ENCODE measurements at regions not wholly inside any gene's neighbourhood (a gene's known extent, or its start where the extent isn't known, plus 50 kb on each side); places are given as distances from the start of the nearest gene placed in this dataset.

DNA sequence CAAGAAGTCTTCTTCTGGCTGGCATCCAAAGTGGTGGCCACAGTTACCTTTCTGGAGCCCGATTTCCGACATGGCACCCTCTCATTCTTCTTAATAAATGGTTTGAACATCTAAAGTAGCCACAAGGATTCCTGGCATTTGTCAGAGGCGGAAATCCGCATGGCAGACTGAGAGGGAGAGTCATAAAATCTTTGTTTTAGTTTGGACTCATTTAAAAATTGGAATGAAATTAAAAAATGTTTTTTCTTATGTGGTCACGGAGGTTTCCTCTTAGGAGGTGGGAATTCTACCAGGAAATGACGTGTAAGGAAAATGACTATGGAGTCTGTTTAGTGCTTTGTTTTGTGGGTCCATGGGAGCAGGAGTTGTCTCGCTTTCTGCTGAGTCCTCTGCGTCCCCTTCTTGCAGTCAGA lies 133.0 kb upstream of the PTCH1 start:
- no peak for TF ChIP-seq POLR2A (IDR thresholded peaks at IDR 0.05)
- no peak for TF ChIP-seq CTCF (IDR thresholded peaks at IDR 0.05)

Data from right lobe of liver (tissue), 4 donors.